Heart left ventricle (tissue), 16 donors: ENCODE measurements at regions not wholly inside any gene's neighbourhood (a gene's known extent, or its start where the extent isn't known, plus 50 kb on each side); places are given as distances from the start of the nearest gene placed in this dataset.

ENCODE experiments used
- ATAC-seq, 4 donors: fragments of 200-7000 bp; cut with Tn5 transposase; one replicate each; pipeline ENCODE4 v1.9.1; 2020 to 2022; ENCODE audit warnings: moderate library complexity in 4 of 4, mild to moderate bottlenecking in 3 of 4, moderate number of reproducible peaks in 1 of 4
- DNase-seq, 5 donors: peaks; one replicate each; pipeline ENCODE4 v3.0.0-alpha.2; 2020
- H3K27ac ChIP-seq, 12 donors: fragments of 200-600 bp; sonication (generic) in 4 of 12; one replicate each; pipeline versions ENCODE4 v1.5.0 to v1.8.0; 2016 to 2022; ENCODE audit warnings: mild to moderate bottlenecking in 2 of 12
- H3K27me3 ChIP-seq, 9 donors: fragments of 200-600 bp; sonication (generic) in 2 of 9; one replicate each; pipeline versions ENCODE4 v1.5.1 to v1.8.0; 2016 to 2022; ENCODE audit warnings: mild to moderate bottlenecking in 3 of 9
- H3K36me3 ChIP-seq, 9 donors: fragments of 200-600 bp; sonication (generic) in 2 of 9; one replicate each; pipeline versions ENCODE4 v1.5.0 to v1.8.0; 2018 to 2022; ENCODE audit warnings: mild to moderate bottlenecking in 2 of 9
- H3K4me1 ChIP-seq, 12 donors: fragments of 200-600 bp; sonication (generic) in 4 of 12; one replicate each; pipeline versions ENCODE4 v1.5.0 to v1.8.0; 2016 to 2022; ENCODE audit warnings: mild to moderate bottlenecking in 3 of 12
- H3K4me3 ChIP-seq, 12 donors: fragments of 200-600 bp; sonication (generic) in 4 of 12; one replicate each; pipeline versions ENCODE4 v1.5.0 to v1.8.0; 2017 to 2022; ENCODE audit warnings: mild to moderate bottlenecking in 9 of 12, moderate library complexity in 4 of 12
- H3K9me3 ChIP-seq, 12 donors: fragments of 200-600 bp; sonication (generic) in 4 of 12; one replicate each; pipeline versions ENCODE4 v1.5.0 to v1.8.0; 2016 to 2022; ENCODE audit warnings: mild to moderate bottlenecking in 1 of 12
- CTCF ChIP-seq, 12 donors: fragments of 200-600 bp; sonication (generic) in 4 of 12; IDR thresholded peaks; one replicate each; pipeline versions ENCODE4 v1.5.0 to v1.8.0; 2018 to 2022; ENCODE audit warnings: antibody characterized with exemption in 12 of 12, mild to moderate bottlenecking in 5 of 12
- POLR2A ChIP-seq, 2 donors: fragments of 450-650 bp; IDR thresholded peaks; one replicate each; pipeline ENCODE4 v1.6.1; 2017; ENCODE audit warnings: antibody characterized with exemption in 2 of 2, mild to moderate bottlenecking in 2 of 2, moderate library complexity in 2 of 2
- WGBS, 4 donors: extraction: QIAGEN DNeasy Blood & Tissue Kit in 2 of 4; methylation state at CpG; one replicate each; pipeline versions ENCODE4 v1.1.5 to v1.1.7; 2013 to 2018; 5-methylcytosine and 5-hydroxymethylcytosine counted together
- intact Hi-C, 10 donors: fragments of 100-400 bp; cut with DNase I; formaldehyde crosslinking; loops; one replicate each; pipeline versions ENCODE4 v1.11.1 to v1.14.2; 2022
- donor health status: ischemic (EF 13 %, LVEDD 7.1; RV severe dilation, severe dysfunction).
- donor health status: healthy with polysubstance abuse.
- donor health status: DM: no; HTN: yes; CAD: no.
- donor health status: DM: no; HTN: no; CAD: no.
- donor health status: ischemic (EF 25% LVEDD 6.9; RV normal size, moderate dysfunction).
- donor health status: ischemic (EF 25% LVEDD 5.7; RV mildly dilated, moderate dysfunction).
- donor health status: healthy.
- donor health status: DM: yes; HTN: yes; CAD: no.
- donor health status: ischemic (EF 35%, LVEDD 5.7; RV mildly dilated, moderate dysfunction).
- donor health status: nonischemic (EF 11% LVEDD 7.7; RV severe dilation, severe dysfunction).
- donor health status: DM: yes; HTN: yes; CAD: no.
- donor health status: PGD.
- donor health status: ischemic (EF 29% LVEDD 5.4; RV normal size, mild dysfunction).
- donor health status: nonischemic (EF 23%, LVEDD 6.1; RV moderate dilation, normal function).

- Histone ChIP-seq H3K4me3 (no peak overlapping the region), H3K27me3 (no peaks in the 10 kb centered on the region), H3K4me1 (no peaks in the 10 kb centered on the region), H3K9me3 (no peaks in the 10 kb centered on the region), H3K27ac (no peak overlapping the region), H3K36me3 (no peaks in the 10 kb centered on the region)
- intact Hi-C loops, result no loop called here
- no peak for DNase-seq
- TF ChIP-seq POLR2A (IDR thresholded peaks at IDR 0.05), result no peak
- WGBS, 4 donors, result 20 to 56% (median 35%) methylated on average over 2 of the region's 2 CpGs
- no peak for ATAC-seq
These were observed 100.3 kb downstream of the LLPH start for GRCh38 chr12:66030217-66030781.

GRCh38 chr12:66028390-66028789, 102.2 kb downstream of the LLPH start:
- H3K27me3 ChIP-seq, result peaks cover 0 to 5% (median 0%) of the 10 kb centered on the region in 9 donors
- ATAC-seq (no peak), DNase-seq (no peak)
- H3K4me3 ChIP-seq, result no peak overlapping the region
- TF ChIP-seq POLR2A (IDR thresholded peaks at IDR 0.05) (no peak), CTCF (IDR thresholded peaks at IDR 0.05) (no peak)
- no peaks in the 10 kb centered on the region for H3K9me3 ChIP-seq
- intact Hi-C loops, result no loop called here
- no peak overlapping the region for H3K27ac ChIP-seq
- H3K36me3 ChIP-seq, result no peaks in the 10 kb centered on the region
- 86 to 93% (median 90%) methylated on average over 2 of the region's 2 CpGs for WGBS, 4 donors
- no peaks in the 10 kb centered on the region for H3K4me1 ChIP-seq

- Histone ChIP-seq H3K27ac (no peak overlapping the region), H3K36me3 (no peaks in the 10 kb centered on the region), H3K4me1 (no peaks in the 10 kb centered on the region), H3K4me3 (no peak overlapping the region), H3K9me3 (no peaks in the 10 kb centered on the region), H3K27me3 (peaks cover 0 to 6% (median 0%) of the 10 kb centered on the region in 9 donors)
- no peak for DNase-seq
- intact Hi-C loops, result no loop called here
- ATAC-seq, result no peak
- TF ChIP-seq CTCF (IDR thresholded peaks at IDR 0.05) (no peak), POLR2A (IDR thresholded peaks at IDR 0.05) (no peak)
- 58 to 68% (median 62%) methylated on average over 2 of the region's 2 CpGs for WGBS, 4 donors
These were observed 105.1 kb downstream of the LLPH start for GRCh38 chr12:66025477-66025876.

- ATAC-seq (no peak), DNase-seq (no peak)
- intact Hi-C loops, result no loop called here
- H3K9me3 ChIP-seq, result no peaks in the 10 kb centered on the region
- H3K4me3 ChIP-seq, result no peak overlapping the region
- no peak overlapping the region for H3K27ac ChIP-seq
- H3K27me3 ChIP-seq, result peaks cover 0 to 6% (median 0%) of the 10 kb centered on the region in 9 donors
- no peak for TF ChIP-seq CTCF (IDR thresholded peaks at IDR 0.05)
- TF ChIP-seq POLR2A (IDR thresholded peaks at IDR 0.05), result no peak
- 92 to 97% (median 95%) methylated on average over 1 of the region's 1 CpG for WGBS, 4 donors
- no peaks in the 10 kb centered on the region for H3K4me1 ChIP-seq
- no peaks in the 10 kb centered on the region for H3K36me3 ChIP-seq
These were observed 105.6 kb downstream of the LLPH start for GRCh38 chr12:66024949-66025348.

GRCh38 chr12:66020481-66020880, 110.1 kb downstream of the LLPH start:
- Histone ChIP-seq H3K4me3 (no peak overlapping the region), H3K27ac (no peak overlapping the region), H3K27me3 (peaks cover 0 to 6% (median 0%) of the 10 kb centered on the region in 9 donors), H3K4me1 (no peaks in the 10 kb centered on the region), H3K9me3 (no peaks in the 10 kb centered on the region), H3K36me3 (no peaks in the 10 kb centered on the region)
- intact Hi-C loops, result no loop called here
- ATAC-seq (no peak), DNase-seq (no peak)
- 89 to 92% (median 91%) methylated on average over 12 of the region's 12 CpGs for WGBS, 4 donors
- TF ChIP-seq POLR2A (IDR thresholded peaks at IDR 0.05) (no peak), CTCF (IDR thresholded peaks at IDR 0.05) (no peak)
